Activated CD4-positive, alpha-beta T cell treated with anti-CD3 and anti-CD28 coated beads, Interleukin-2, amount 50 U/mL, for 24 hours (primary cell): ENCODE measurements at regions not wholly inside any gene's neighbourhood (a gene's known extent, or its start where the extent isn't known, plus 50 kb on each side); places are given as distances from the start of the nearest gene placed in this dataset.
"Not testable (repeated sequence)": the region's sequence is repeated elsewhere in the genome, so short reads cannot be mapped to it uniquely, and the experiment has no call there.

Source experiments
- DNase-seq, 2 donors: peaks; one replicate each; pipeline ENCODE4 v3.0.0-alpha.2; 2020; ENCODE audit warnings: low read depth in 1 of 2, low spot score in 1 of 2

- no peak for DNase-seq
These were observed 107.4 kb upstream of the CBLB start for GRCh38 chr3:105976196-105976595.

- no peak for DNase-seq
These were observed 111.1 kb upstream of the CBLB start for GRCh38 chr3:105979961-105980360.

- DNase-seq = no peak
These were observed 113.4 kb upstream of the CBLB start for GRCh38 chr3:105982207-105982606.

GRCh38 chr3:105984837-105985236, 116.0 kb upstream of the CBLB start:
- no peak for DNase-seq

GRCh38 chr3:105986343-105986742, 117.5 kb upstream of the CBLB start:
- not testable (repeated sequence) for DNase-seq

- no peak for DNase-seq
These were observed 119.0 kb upstream of the CBLB start for GRCh38 chr3:105987809-105988208.

GRCh38 chr3:105988540-105989212, 119.9 kb upstream of the CBLB start:
- DNase-seq = no peak

GRCh38 chr3:105996781-105997180, 128.0 kb upstream of the CBLB start:
- DNase-seq = no peak

- DNase-seq = no peak
These were observed 128.6 kb upstream of the CBLB start for GRCh38 chr3:105997466-105997799.

GRCh38 chr3:105997800-105998526, 129.2 kb upstream of the CBLB start:
- DNase-seq = no peak

- no peak for DNase-seq
These were observed 131.0 kb upstream of the CBLB start for GRCh38 chr3:105999856-106000255.

- no peak for DNase-seq
These were observed 133.1 kb upstream of the CBLB start for GRCh38 chr3:106001923-106002322.

- no peak for DNase-seq
These were observed 135.4 kb upstream of the CBLB start for GRCh38 chr3:106004137-106004681.

GRCh38 chr3:106004826-106005225, 136.0 kb upstream of the CBLB start:
- DNase-seq = no peak

GRCh38 chr3:106006001-106006400, 137.2 kb upstream of the CBLB start:
- no peak for DNase-seq

- no peak for DNase-seq
These were observed 137.8 kb upstream of the CBLB start for GRCh38 chr3:106006571-106006970.

GRCh38 chr3:106007512-106007911, 138.7 kb upstream of the CBLB start:
- DNase-seq = peak in 1 of 2 donors; percentile 11

GRCh38 chr3:106008766-106009165, 140.0 kb upstream of the CBLB start:
- no peak for DNase-seq

GRCh38 chr3:106010829-106011228, 142.0 kb upstream of the CBLB start:
- DNase-seq = no peak

- DNase-seq = peak in 1 of 2 donors; percentile 10
These were observed 145.2 kb upstream of the CBLB start for GRCh38 chr3:106013971-106014370.

- no peak for DNase-seq
These were observed 145.7 kb upstream of the CBLB start for GRCh38 chr3:106014518-106014917.

GRCh38 chr3:106014971-106015370, 146.2 kb upstream of the CBLB start:
- DNase-seq = no peak

- no peak for DNase-seq
These were observed 149.3 kb upstream of the CBLB start for GRCh38 chr3:106018102-106018501.
